ENCODE measurements at regions not wholly inside any gene's neighbourhood (a gene's known extent, or its start where the extent isn't known, plus 50 kb on each side); places are given as distances from the start of the nearest gene placed in this dataset.

- Histone ChIP-seq H3K27me3 (peaks cover 2% of the 10 kb centered on the region), H3K27ac (no peak overlapping the region), H3K4me3 (no peak overlapping the region), H3K9me3 (no peaks in the 10 kb centered on the region), H3K4me1 (ENCODE audit: insufficient read depth) (no peaks in the 10 kb centered on the region), H3K36me3 (no peaks in the 10 kb centered on the region)
- intact Hi-C loops (cut with DNase I): no loop called here
- DNase-seq: no peak
- TF ChIP-seq POLR2A (IDR thresholded peaks at IDR 0.05): no peak
- TF ChIP-seq CTCF (IDR thresholded peaks at IDR 0.05): no peak
- no peak for TF ChIP-seq EP300 (IDR thresholded peaks at IDR 0.05)
- 85 to 96% (median 89%) methylated on average over 2 of the region's 2 CpGs for WGBS, 3 donors
These were observed 64.2 kb upstream of the DPH5 start for GRCh38 chr1:101089613-101090338.

- DNase-seq: no peak
- intact Hi-C loops (cut with DNase I): no loop called here
- H3K4me1 ChIP-seq (ENCODE audit: insufficient read depth): no peaks in the 10 kb centered on the region
- TF ChIP-seq CTCF (IDR thresholded peaks at IDR 0.05): no peak
- no peak for TF ChIP-seq POLR2A (IDR thresholded peaks at IDR 0.05)
- no peak for TF ChIP-seq EP300 (IDR thresholded peaks at IDR 0.05)
- H3K9me3 ChIP-seq: no peaks in the 10 kb centered on the region
- WGBS, 3 donors: 92 to 96% (median 93%) methylated on average over 1 of the region's 1 CpG
- no peak overlapping the region for H3K27ac ChIP-seq
- H3K4me3 ChIP-seq: no peak overlapping the region
- peaks cover 2% of the 10 kb centered on the region for H3K27me3 ChIP-seq
- no peaks in the 10 kb centered on the region for H3K36me3 ChIP-seq
These were observed 62.8 kb upstream of the DPH5 start for GRCh38 chr1:101088431-101088830.

- Histone ChIP-seq H3K27ac (no peak overlapping the region), H3K4me3 (no peak overlapping the region), H3K36me3 (no peaks in the 10 kb centered on the region), H3K27me3 (peaks cover 2% of the 10 kb centered on the region), H3K9me3 (no peaks in the 10 kb centered on the region), H3K4me1 (ENCODE audit: insufficient read depth) (no peaks in the 10 kb centered on the region)
- intact Hi-C loops (cut with DNase I): no loop called here
- DNase-seq: no peak
- 32 to 40% (median 34%) methylated on average over 2 of the region's 2 CpGs for WGBS, 3 donors
- TF ChIP-seq EP300 (IDR thresholded peaks at IDR 0.05) (no peak), POLR2A (IDR thresholded peaks at IDR 0.05) (no peak), CTCF (IDR thresholded peaks at IDR 0.05) (no peak)
These were observed 61.2 kb upstream of the DPH5 start for GRCh38 chr1:101086783-101087182.

GRCh38 chr1:101081496-101082488, 56.2 kb upstream of the DPH5 start:
- Histone ChIP-seq H3K27ac (no peak overlapping the region), H3K4me3 (no peak overlapping the region), H3K9me3 (no peaks in the 10 kb centered on the region), H3K27me3 (no peaks in the 10 kb centered on the region), H3K4me1 (ENCODE audit: insufficient read depth) (no peaks in the 10 kb centered on the region), H3K36me3 (no peaks in the 10 kb centered on the region)
- no peak for TF ChIP-seq POLR2A (IDR thresholded peaks at IDR 0.05)
- TF ChIP-seq CTCF (IDR thresholded peaks at IDR 0.05): no peak
- TF ChIP-seq EP300 (IDR thresholded peaks at IDR 0.05): no peak
- intact Hi-C loops (cut with DNase I): no loop called here
- WGBS, 3 donors: 84 to 85% (median 85%) methylated on average over 8 of the region's 8 CpGs
- DNase-seq: no peak

Data from ovary (tissue), 7 donors.